Bone marrow (tissue), 2 donors: ENCODE measurements at regions not wholly inside any gene's neighbourhood (a gene's known extent, or its start where the extent isn't known, plus 50 kb on each side); places are given as distances from the start of the nearest gene placed in this dataset.

Experiments
- DNase-seq, 2 donors: peaks; one replicate each; lab custom pipeline; 2025; lab: John Stamatoyannopoulos, UW

DNA sequence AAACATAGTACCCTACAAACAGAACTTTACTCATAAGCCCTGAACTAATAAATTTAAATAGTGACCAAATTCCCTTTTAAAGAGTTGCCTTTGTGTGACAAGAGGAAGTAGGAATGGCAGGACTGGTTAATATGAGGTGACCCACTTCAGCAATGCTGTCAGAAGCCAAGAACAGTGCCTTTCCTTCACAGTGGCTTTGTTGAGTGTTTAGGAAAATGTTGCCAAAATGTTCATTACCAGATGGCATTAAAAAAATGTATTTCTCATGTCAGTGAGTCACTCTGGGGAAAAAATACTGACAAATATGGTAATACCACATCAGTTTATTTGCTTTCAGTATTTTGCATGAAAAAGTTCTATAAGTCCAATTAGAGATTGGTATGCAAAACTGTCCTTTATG is 103.3 kb downstream of the DIRAS2 start:
- DNase-seq: no peak

DNA sequence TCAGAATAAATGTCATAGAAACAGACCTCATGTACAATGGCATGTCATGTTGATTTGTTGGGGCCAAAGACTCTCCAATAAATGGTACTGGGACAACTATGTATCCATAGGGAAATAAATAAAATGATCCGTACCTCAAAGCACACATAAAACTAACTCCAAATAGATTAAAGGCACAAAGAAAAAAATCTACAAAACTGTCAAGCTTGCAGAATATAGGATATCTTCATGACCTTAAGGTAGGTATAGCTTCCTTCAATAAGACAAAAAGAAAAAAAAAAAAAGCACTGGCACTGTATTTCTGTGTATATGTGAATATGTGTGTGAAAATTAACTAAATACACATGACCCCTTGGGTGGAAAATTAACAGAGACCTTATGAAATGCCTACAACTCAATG is 101.9 kb downstream of the DIRAS2 start:
- DNase-seq: no peak

DNA sequence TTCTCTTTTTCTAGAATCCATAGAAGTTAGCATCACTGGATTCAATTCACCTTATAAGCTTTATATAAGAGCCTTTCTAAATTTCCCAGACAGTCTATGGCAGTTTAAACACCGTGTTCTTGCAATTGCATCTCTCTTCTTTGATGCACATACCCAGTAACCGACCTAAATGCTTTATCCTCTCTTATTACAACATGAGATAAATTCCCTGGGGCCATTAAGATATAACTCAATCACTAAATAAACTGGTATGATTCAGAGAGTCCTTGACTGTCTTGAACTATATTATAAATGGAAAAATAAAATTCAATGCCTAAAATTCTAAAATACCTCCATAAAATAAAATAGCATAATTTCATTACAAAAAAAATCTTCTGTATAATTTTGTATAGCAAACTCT is 98.1 kb downstream of the DIRAS2 start:
- DNase-seq: no peak

DNA sequence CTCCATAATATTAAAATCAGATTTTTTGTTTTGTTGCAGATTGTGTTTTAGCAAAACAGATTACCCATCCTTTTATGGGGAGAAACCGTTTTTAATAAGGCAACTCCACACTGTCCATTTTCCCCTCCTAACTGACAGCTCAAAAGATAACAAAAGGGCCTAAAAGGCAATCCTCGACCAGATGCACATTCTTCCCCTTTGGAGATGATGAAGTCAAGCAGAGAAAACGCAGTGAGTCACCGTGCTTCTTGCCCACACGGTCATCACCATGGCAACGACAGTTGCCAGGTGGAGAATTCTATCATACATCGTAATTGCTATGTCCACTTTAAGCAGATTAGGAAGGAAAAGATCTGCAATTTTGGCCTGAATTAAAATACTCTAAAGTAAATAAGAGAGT is 96.4 kb downstream of the DIRAS2 start:
- DNase-seq: no peak

DNA sequence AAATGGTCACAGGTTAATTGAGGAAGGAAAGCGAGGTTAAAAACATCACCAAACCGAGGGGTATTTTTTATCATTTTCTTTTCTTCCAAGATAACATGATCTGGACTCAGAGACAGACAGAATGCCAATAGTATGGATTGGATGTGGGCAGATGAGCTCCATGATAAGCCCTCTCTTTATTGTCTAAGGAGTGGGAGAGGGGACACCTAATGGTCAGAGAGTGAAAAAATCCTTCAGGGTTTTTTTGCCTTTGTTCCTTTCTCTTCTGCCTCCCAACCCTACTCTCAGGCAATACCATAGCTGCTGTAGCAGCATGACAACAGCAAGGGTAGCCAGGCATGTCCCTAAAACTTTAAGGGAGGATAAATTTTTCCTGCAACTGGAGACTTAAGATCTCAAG is 94.7 kb downstream of the DIRAS2 start:
- DNase-seq: no peak

DNA sequence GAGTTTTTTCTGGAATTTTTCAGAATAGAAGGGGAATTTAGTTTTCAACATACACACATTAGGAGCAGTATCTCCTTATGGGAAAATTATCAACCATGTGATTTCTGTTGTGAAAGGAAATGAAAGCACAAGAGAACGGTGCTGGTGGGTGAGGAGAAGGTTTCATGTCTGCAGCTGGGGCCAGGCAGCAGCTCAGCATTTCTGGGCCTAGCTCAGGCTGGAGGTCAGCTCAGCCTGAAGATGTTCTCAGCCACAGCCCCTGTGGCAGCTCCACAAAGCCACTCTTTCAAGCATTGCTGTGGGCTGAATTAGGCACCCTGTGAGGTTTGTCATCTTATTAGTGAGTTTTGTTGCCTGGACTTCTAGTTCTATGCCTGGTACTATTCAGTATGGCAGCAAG is 90.3 kb downstream of the DIRAS2 start:
- DNase-seq: no peak

DNA sequence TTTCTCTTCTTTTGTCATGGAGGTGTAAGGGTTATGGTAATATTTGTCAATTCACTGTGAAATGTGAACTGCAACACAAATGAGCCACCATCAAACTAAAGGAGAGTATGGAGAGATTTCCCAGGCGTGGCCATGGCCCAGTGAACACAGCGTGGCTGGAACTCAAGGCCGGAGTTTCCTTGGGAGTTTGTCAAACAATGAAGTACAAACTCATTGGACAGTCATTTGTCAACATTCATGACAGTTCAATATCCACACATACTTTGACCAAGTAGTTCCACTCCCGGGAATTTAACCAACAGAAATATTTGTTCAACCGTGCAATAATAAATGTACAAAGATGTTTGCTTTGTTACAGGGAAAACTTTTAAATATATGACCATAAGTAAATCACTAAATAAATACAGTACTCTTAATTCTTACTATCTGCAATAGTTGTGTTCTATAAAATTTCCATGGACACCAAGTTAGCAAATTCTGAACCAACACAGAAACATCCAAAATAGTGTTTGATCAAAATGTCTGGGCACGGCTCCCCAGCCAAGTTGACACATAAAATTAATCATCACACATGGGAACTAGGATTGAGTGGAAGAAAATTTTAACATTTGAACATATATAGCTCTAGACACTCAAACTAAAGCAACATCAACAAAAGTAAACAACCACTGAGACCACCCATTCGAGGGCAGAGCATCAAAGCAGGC is 87.1 kb downstream of the DIRAS2 start:
- no peak for DNase-seq

DNA sequence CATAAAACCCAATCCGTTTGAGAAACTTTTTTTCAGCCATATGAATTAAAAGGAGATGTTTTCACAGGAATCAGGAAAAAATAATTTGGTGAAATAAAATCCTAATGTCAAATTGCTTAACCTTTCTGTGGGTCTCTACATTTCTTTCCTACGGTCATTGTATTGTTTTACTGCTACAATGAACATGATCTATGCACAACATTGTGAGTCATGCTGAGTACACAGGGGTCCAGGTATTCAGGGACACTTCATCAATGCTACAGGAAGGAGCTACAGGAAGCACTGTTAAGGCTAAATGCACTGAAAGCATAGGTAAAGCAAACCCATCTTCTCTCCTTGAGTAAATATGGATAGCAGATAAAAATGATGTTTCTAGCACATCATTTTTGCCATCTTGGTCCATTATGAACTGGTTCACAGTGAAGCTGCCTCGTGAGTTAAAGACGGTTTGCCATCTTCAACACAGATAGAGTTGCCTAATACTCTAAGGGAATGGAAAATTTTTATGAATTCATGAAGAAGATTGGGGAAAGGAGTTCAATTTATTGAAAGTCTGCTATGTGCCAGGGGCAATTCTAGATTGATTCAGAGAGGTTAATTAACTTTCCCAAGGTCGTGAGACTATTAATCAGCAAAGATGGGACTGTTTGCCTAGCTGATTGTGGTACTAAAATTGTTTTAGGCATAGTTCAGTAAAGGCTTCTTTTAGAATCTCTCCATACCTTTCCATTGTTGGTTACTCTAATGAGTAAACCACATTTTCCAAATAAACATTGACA is 85.5 kb downstream of the DIRAS2 start:
- no peak for DNase-seq

DNA sequence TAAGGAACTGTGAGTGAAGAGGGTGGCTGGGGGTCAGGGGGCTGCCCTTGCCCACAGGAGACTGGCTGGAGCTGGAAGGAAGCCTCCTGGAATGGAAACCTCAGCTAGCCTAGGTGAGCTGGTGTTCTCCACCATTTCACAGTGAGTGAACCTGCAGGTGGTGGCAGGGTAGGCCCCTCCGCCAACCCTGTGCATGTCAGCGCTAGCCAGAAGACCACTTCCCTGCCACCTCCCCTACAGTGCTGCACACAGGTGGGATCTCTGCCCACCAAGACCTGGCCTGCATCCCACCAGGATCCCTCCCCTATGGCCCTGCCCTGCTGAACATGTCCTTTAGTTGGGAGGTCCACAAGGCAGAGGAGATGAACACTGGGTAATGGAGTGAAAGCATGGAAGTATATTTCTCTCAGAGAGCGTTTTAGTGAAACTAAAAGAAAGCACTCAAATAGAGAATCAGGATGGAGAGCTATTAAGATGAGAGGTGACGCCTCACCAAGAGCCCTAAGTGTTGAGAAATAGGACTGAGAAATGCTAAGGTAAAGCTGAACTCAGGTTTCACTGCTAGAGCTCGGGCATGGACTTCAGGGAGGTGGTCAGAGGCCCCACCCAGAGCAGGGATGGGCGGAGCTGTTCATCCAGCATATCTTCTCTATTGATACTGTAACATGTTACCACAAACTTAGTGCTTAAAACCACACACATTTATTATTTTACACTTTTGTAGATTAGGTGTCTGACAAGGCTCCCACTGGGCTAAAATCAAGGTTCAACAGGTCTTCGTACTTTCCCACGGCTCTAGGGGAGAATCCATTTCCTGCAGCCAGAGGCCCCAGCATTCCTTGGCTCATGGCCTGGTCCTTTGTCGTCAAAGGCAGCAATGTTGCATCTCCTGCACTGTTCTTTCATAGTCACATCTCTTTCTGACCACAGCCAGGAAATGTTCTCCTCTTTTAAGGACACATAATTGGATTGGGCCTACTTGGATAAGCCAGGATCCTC is 83.2 kb downstream of the DIRAS2 start:
- DNase-seq: no peak
